IMR-90 (cell line): ENCODE measurements at regions not wholly inside any gene's neighbourhood (a gene's known extent, or its start where the extent isn't known, plus 50 kb on each side); places are given as distances from the start of the nearest gene placed in this dataset.

Experiments used
- ATAC-seq: fragments of 200-7000 bp; cut with Tn5 transposase; 2 replicates; pipeline ENCODE4 v1.9.1; 2020; ENCODE audit warnings: low read depth, mild to moderate bottlenecking, moderate library complexity
- BruUV-seq: library from RNA; stranded (reverse); fragments of 400-500 nt; replicated peaks from 2 replicates; lab custom pipeline; 2021; lab: Mats Ljungman, UMichigan
- CTCF ChIA-PET: fragments of 300-600 bp; formaldehyde crosslinking; extraction: SDS; loops from one replicate; lab custom pipeline; 2021; ENCODE audit warnings: antibody characterized with exemption; lab: Yijun Ruan, JAX
- POLR2A ChIA-PET: fragments of 300-600 bp; sonication (Branson Sonifier 250); formaldehyde crosslinking; loops from one replicate; lab custom pipeline; 2022; ENCODE audit warnings: antibody characterized with exemption; ENCODE audit not compliant: unreplicated experiment; lab: Charles Lee
- DNase-seq: peaks from one replicate; pipeline ENCODE4 v3.0.0; 2013
- H2AFZ ChIP-seq: replicated peaks from 2 replicates; pipeline ENCODE3; 2013; ENCODE audit warnings: low read length, mild to moderate bottlenecking; ENCODE audit not compliant: poor library complexity
- H2AK5ac ChIP-seq: 2 replicates; pipeline ENCODE4 v1.6.1; 2013; ENCODE audit warnings: low read depth, low read length, inconsistent platforms
- H2AK9ac ChIP-seq: replicated peaks from 2 replicates; pipeline ENCODE3; 2013; ENCODE audit warnings: mild to moderate bottlenecking, low read depth, low read length, moderate library complexity; ENCODE audit not compliant: poor library complexity
- H2BK120ac ChIP-seq: 2 replicates; pipeline ENCODE4 v1.6.1; 2013; ENCODE audit warnings: low read depth, low read length, inconsistent platforms
- H2BK15ac ChIP-seq: 3 replicates; pipeline ENCODE4 v1.6.1; 2013; ENCODE audit warnings: low read depth, low read length, inconsistent platforms
- H2BK20ac ChIP-seq: 2 replicates; pipeline ENCODE4 v1.6.1; 2013; ENCODE audit warnings: low read depth, mild to moderate bottlenecking, inconsistent platforms, low read length, moderate library complexity
- H2BK5ac ChIP-seq: 2 replicates; pipeline ENCODE4 v1.6.1; 2013; ENCODE audit warnings: mild to moderate bottlenecking, low read depth, low read length, inconsistent platforms; ENCODE audit not compliant: poor library complexity, severe bottlenecking
- H3K14ac ChIP-seq: replicated peaks from 2 replicates; pipeline ENCODE4 v1.6.1; 2013; ENCODE audit warnings: low read depth, low read length, inconsistent platforms
- H3K18ac ChIP-seq: 2 replicates; pipeline ENCODE4 v1.6.1; 2013; ENCODE audit warnings: low read depth, low read length, control low read depth
- H3K23ac ChIP-seq: 2 replicates; pipeline ENCODE4 v1.6.1; 2013; ENCODE audit warnings: low read depth, low read length, inconsistent platforms
- H3K27ac ChIP-seq: 2 replicates; pipeline ENCODE4 v1.5.1; 2013; ENCODE audit warnings: mild to moderate bottlenecking, control low read depth, low read length; ENCODE audit not compliant: insufficient read depth
- H3K27me3 ChIP-seq: 2 replicates; pipeline ENCODE4 v1.6.1; 2013; ENCODE audit warnings: low read length; ENCODE audit not compliant: control insufficient read depth, insufficient read depth
- H3K36me3 ChIP-seq: 2 replicates; pipeline ENCODE4 v1.6.1; 2013; ENCODE audit warnings: low read length, mixed read lengths; ENCODE audit not compliant: control insufficient read depth, insufficient read depth
- H3K4ac ChIP-seq: 2 replicates; pipeline ENCODE4 v1.6.1; 2013; ENCODE audit warnings: low read depth, low read length, inconsistent platforms
- H3K4me1 ChIP-seq: 2 replicates; pipeline ENCODE4 v1.6.1; 2013; ENCODE audit warnings: low read length, mixed read lengths; ENCODE audit not compliant: control insufficient read depth, insufficient read depth
- H3K4me2 ChIP-seq: 2 replicates; pipeline ENCODE4 v1.6.1; 2013; ENCODE audit warnings: low read depth, mild to moderate bottlenecking, control low read depth, low read length, moderate library complexity
- H3K4me3 ChIP-seq: 2 replicates; pipeline ENCODE4 v1.5.1; 2013; ENCODE audit warnings: low read depth, mild to moderate bottlenecking, control low read depth, low read length, moderate library complexity; ENCODE audit not compliant: insufficient read depth
- H3K56ac ChIP-seq: 2 replicates; pipeline ENCODE4 v1.6.1; 2013; ENCODE audit warnings: low read length, inconsistent platforms; ENCODE audit not compliant: insufficient read depth; ENCODE audit errors: extremely low read depth
- H3K79me1 ChIP-seq, 2 experiments: 2 replicates each; pipeline ENCODE4 v1.6.1; 2013; ENCODE audit warnings: low read length in 2 of 2, inconsistent platforms in 1 of 2, low read depth in 1 of 2
- H3K9ac ChIP-seq: 2 replicates; pipeline ENCODE4 v1.6.1; 2013; ENCODE audit warnings: low read depth, low read length, control low read depth
- H3K9me1 ChIP-seq: 2 replicates; pipeline ENCODE4 v1.6.1; 2013; ENCODE audit warnings: low read length, inconsistent platforms; ENCODE audit not compliant: insufficient read depth
- H3K9me3 ChIP-seq: 2 replicates; pipeline ENCODE4 v1.6.1; 2013; ENCODE audit warnings: low read length; ENCODE audit not compliant: control insufficient read depth, insufficient read depth
- H4K20me1 ChIP-seq: 2 replicates; pipeline ENCODE4 v1.6.1; 2013; ENCODE audit warnings: low read length, inconsistent platforms; ENCODE audit not compliant: insufficient read depth
- H4K5ac ChIP-seq: 2 replicates; pipeline ENCODE4 v1.6.1; 2013; ENCODE audit warnings: mild to moderate bottlenecking, low read depth, low read length, control low read depth
- H4K8ac ChIP-seq, 2 experiments: 2 replicates each; pipeline ENCODE4 v1.6.1; 2013; ENCODE audit warnings: low read depth in 2 of 2, low read length in 2 of 2, control low read depth in 1 of 2, inconsistent platforms in 1 of 2
- H4K91ac ChIP-seq: 2 replicates; pipeline ENCODE4 v1.6.1; 2013; ENCODE audit warnings: low read depth, low read length, inconsistent platforms; ENCODE audit not compliant: insufficient read depth
- BHLHE40 ChIP-seq: fragments of 150-350 bp; IDR thresholded peaks from 2 replicates; pipeline ENCODE4 v1.6.1; 2016; ENCODE audit warnings: mild to moderate bottlenecking, low read depth, low read length
- CEBPB ChIP-seq: IDR thresholded peaks from 2 replicates; pipeline ENCODE4 v1.6.1; 2012; ENCODE audit warnings: low read depth, low read length, improper control_type of control experiment
- CTCF ChIP-seq: conservative IDR thresholded peaks from 2 replicates; pipeline ENCODE4 v1.5.1; 2012; ENCODE audit warnings: mild to moderate bottlenecking, low read depth, low read length, improper control_type of control experiment
- ELK1 ChIP-seq: fragments of 150-350 bp; IDR thresholded peaks from 2 replicates; pipeline ENCODE4 v1.6.1; 2016; ENCODE audit warnings: low read depth, mild to moderate bottlenecking, low read length, moderate library complexity, borderline replicate concordance
- FOS ChIP-seq: fragments of 150-350 bp; IDR thresholded peaks from 2 replicates; pipeline ENCODE4 v1.6.1; 2016; ENCODE audit warnings: low read depth, low read length
- MAFK ChIP-seq: IDR thresholded peaks from 2 replicates; pipeline ENCODE4 v1.6.1; 2012; ENCODE audit warnings: low read depth, low read length, improper control_type of control experiment
- MAZ ChIP-seq: IDR thresholded peaks from 2 replicates; pipeline ENCODE4 v1.6.1; 2012; ENCODE audit warnings: low read depth, mild to moderate bottlenecking, low read length, improper control_type of control experiment, moderate library complexity, borderline replicate concordance
- MXI1 ChIP-seq: IDR thresholded peaks from 2 replicates; pipeline ENCODE4 v1.6.1; 2012; ENCODE audit warnings: low read depth, mild to moderate bottlenecking, low read length, moderate library complexity, borderline replicate concordance
- NFE2L2 ChIP-seq: fragments of 150-350 bp; IDR thresholded peaks from 2 replicates; pipeline ENCODE4 v1.6.1; 2016; ENCODE audit warnings: low read depth, mild to moderate bottlenecking, low read length
- POLR2A ChIP-seq: IDR thresholded peaks from 2 replicates; pipeline ENCODE4 v1.6.1; 2012; ENCODE audit warnings: mild to moderate bottlenecking, low read depth, low read length
- RAD21 ChIP-seq: IDR thresholded peaks from 2 replicates; pipeline ENCODE4 v1.6.1; 2012; ENCODE audit warnings: low read length, improper control_type of control experiment
- RCOR1 ChIP-seq: IDR thresholded peaks from 2 replicates; pipeline ENCODE4 v1.6.1; 2012; ENCODE audit warnings: mild to moderate bottlenecking, low read length, improper control_type of control experiment; ENCODE audit not compliant: insufficient replicate concordance
- RFX5 ChIP-seq: IDR thresholded peaks from 2 replicates; pipeline ENCODE4 v1.8.0; 2012; ENCODE audit warnings: low read depth, mild to moderate bottlenecking, low read length, moderate library complexity
- SMC3 ChIP-seq: fragments of 150-350 bp; IDR thresholded peaks from 2 replicates; pipeline ENCODE4 v1.6.1; 2016; ENCODE audit warnings: low read depth, mild to moderate bottlenecking, antibody characterized with exemption, low read length, moderate library complexity
- USF2 ChIP-seq: fragments of 150-350 bp; IDR thresholded peaks from 2 replicates; pipeline ENCODE4 v1.6.1; 2017; ENCODE audit warnings: mild to moderate bottlenecking, antibody characterized with exemption, low read length, low read depth
- WGBS, 2 experiments: methylation state at CpG; one replicate each; pipeline versions ENCODE4 v1.1.5 to v1.1.7; 2013; ENCODE audit warnings: missing lambda C conversion rate in 2 of 2; ENCODE audit not compliant: insufficient read length in 1 of 2; ENCODE audit errors: extremely low coverage in 2 of 2; 5-methylcytosine and 5-hydroxymethylcytosine counted together
- dilution Hi-C: fragments of 300-500 bp; cut with HindIII; formaldehyde crosslinking; loops from one replicate; pipeline ENCODE4 v1.14.3; 2018; ENCODE audit warnings: low sequenced_read_pairs; ENCODE audit not compliant: unreplicated experiment
- in situ Hi-C: fragments of 300-500 bp; cut with MboI; formaldehyde crosslinking; loops from 3 replicates; pipeline ENCODE4 v1.14.3; 2019; ENCODE audit warnings: low sequenced_read_pairs, inconsistent platforms, mixed read lengths
- intact Hi-C: fragments of 100-400 bp; cut with micrococcal nuclease; formaldehyde crosslinking; loops from 2 replicates; pipeline ENCODE4 v1.10.0; 2022

GRCh38 chr1:244974106-244974505 is 109.8 kb upstream of the HNRNPU start:
- dilution Hi-C loops, result no loop called here
- Histone ChIP-seq H3K4ac (no peak overlapping the region), H2BK5ac (no peak overlapping the region), H3K4me1 (0 out of 2 replicates have a peak, but pooled peaks cover 1% of the 10 kb centered on the region), H4K91ac (no peak overlapping the region), H3K18ac (no peak overlapping the region), H3K36me3 (no peaks in the 10 kb centered on the region), H3K9ac (no peak overlapping the region), H3K27me3 (no peaks in the 10 kb centered on the region), H3K27ac (no peak overlapping the region), H4K8ac (no peak overlapping the region), H2BK120ac (no peak overlapping the region), H3K9me1 (no peaks in the 10 kb centered on the region), H2AK9ac (no peak overlapping the region), H2AFZ (no peak overlapping the region), H3K14ac (no peak overlapping the region), H3K4me3 (no peak overlapping the region), H3K9me3 (no peaks in the 10 kb centered on the region), H3K23ac (no peak overlapping the region), H3K79me1 (peaks cover 4 to 5% of the 10 kb centered on the region in 2 experiments; a peak in 1 of 4 replicates), H2BK15ac (no peak overlapping the region), H3K56ac (no peak overlapping the region), H4K20me1 (no peaks in the 10 kb centered on the region), H2BK20ac (no peak overlapping the region), H4K5ac (no peak overlapping the region), H3K4me2 (no peak overlapping the region), H2AK5ac (no peak overlapping the region)
- ChIA-PET POLR2A (no interaction called here), CTCF (interaction anchor here (1.4 kb wide), 1 partner anchor 68 kb away, joined by 4 read pairs; no protein-coding TSS in a partner anchor)
- TF ChIP-seq ELK1 (no peak), MXI1 (no peak), NFE2L2 (no peak), RAD21 (no peak), USF2 (no peak), CEBPB (no peak), RFX5 (no peak), SMC3 (no peak), POLR2A (no peak), CTCF (no peak), FOS (no peak), RCOR1 (no peak), MAZ (no peak), MAFK (no peak), BHLHE40 (no peak)
- in situ Hi-C loops, result no loop called here
- no TSS peak for BruUV-seq
- WGBS, 2 experiments, result no CpG with 5 or more reads among the region's 2 CpGs
- intact Hi-C loops, result no loop called here
- no peak for DNase-seq
- ATAC-seq, result no peak
